ENCODE measurements at regions not wholly inside any gene's neighbourhood (a gene's known extent, or its start where the extent isn't known, plus 50 kb on each side); places are given as distances from the start of the nearest gene placed in this dataset.

GRCh38 chr3:110139048-110139447 lies 801.7 kb upstream of the DPPA4 start:
- no peak overlapping the region for H3K4me3 ChIP-seq (ENCODE audit: low read length)
- peaks cover 8% of the 10 kb centered on the region for H3K9me3 ChIP-seq (ENCODE audit: low read length)
- H3K27me3 ChIP-seq (ENCODE audit: insufficient read depth, low read length), result no peaks in the 10 kb centered on the region
- H3K4me1 ChIP-seq (ENCODE audit: insufficient read depth, low read length), result no peaks in the 10 kb centered on the region
- H2AFZ ChIP-seq (ENCODE audit: low read depth, low read length), result no peak overlapping the region
- H3K36me3 ChIP-seq (ENCODE audit: insufficient read depth, low read length), result no peaks in the 10 kb centered on the region

DNA sequence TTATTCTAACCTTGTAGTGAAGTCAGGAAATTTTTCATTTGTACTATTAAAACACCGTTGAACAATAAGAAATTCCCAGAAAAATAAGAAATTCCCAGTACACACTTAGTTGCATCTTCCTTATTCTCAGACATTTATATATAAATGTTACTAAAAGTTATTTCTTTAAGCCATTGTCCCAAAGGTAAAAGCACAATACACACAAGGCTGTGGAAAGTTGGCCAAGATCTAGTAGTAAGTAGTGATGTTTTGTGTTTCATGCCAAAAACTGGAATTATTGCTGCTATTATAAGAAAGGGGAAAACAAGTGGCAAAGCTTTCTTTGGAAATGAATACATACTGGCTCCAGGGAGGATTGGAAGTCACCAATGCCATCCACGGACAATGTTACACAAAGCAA lies 802.5 kb upstream of the DPPA4 start:
- H3K9me3 ChIP-seq (ENCODE audit: low read length), result peaks cover 3% of the 10 kb centered on the region
- H3K36me3 ChIP-seq (ENCODE audit: insufficient read depth, low read length), result no peaks in the 10 kb centered on the region
- no peak overlapping the region for H3K4me3 ChIP-seq (ENCODE audit: low read length)
- no peak overlapping the region for H2AFZ ChIP-seq (ENCODE audit: low read depth, low read length)
- no peaks in the 10 kb centered on the region for H3K4me1 ChIP-seq (ENCODE audit: insufficient read depth, low read length)
- no peaks in the 10 kb centered on the region for H3K27me3 ChIP-seq (ENCODE audit: insufficient read depth, low read length)

DNA sequence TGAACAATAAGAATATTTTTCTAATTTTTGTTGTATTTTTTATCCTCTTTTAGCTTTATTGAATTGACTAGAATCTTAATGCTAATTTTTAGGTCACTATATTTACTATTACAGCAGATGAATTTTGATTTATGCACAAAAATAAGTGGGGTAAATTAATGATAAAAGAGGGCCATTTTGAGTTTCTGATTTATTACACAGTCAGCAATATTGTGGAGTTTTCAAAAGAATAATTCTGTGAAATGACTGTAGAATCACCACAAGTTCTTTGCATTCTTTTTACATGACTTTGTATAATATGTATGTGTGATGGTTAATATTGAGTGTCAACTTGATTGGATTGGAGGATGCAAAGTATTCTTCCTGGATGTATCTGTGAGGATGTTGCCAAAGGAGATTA lies 812.4 kb upstream of the DPPA4 start:
- H2AFZ ChIP-seq (ENCODE audit: low read depth, low read length), result no peak overlapping the region
- H3K36me3 ChIP-seq (ENCODE audit: insufficient read depth, low read length), result no peaks in the 10 kb centered on the region
- no peak overlapping the region for H3K4me3 ChIP-seq (ENCODE audit: low read length)
- H3K27me3 ChIP-seq (ENCODE audit: insufficient read depth, low read length), result no peaks in the 10 kb centered on the region
- no peaks in the 10 kb centered on the region for H3K9me3 ChIP-seq (ENCODE audit: low read length)
- peaks cover 2% of the 10 kb centered on the region for H3K4me1 ChIP-seq (ENCODE audit: insufficient read depth, low read length)

DNA sequence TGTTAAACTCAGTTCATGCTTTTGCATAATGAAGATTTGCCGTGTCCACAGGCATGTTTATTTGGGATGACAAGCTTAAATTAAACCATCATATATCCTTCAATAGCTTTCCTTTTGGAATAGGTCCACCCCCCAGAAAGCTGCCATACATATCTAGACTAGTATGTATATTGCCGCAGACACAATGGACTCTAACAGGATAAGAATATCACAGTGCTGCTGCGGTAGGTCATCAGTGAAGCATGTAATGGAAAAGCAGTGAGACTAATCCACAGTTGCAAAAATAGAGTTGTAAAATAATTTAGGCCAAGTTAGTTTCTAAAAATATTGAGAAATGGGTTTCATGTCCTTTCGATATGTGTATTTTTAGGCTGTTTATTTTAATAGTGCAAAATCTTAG lies 819.9 kb upstream of the DPPA4 start:
- no peaks in the 10 kb centered on the region for H3K27me3 ChIP-seq (ENCODE audit: insufficient read depth, low read length)
- H3K4me1 ChIP-seq (ENCODE audit: insufficient read depth, low read length), result peaks cover 2% of the 10 kb centered on the region
- H3K9me3 ChIP-seq (ENCODE audit: low read length), result no peaks in the 10 kb centered on the region
- no peak overlapping the region for H2AFZ ChIP-seq (ENCODE audit: low read depth, low read length)
- H3K36me3 ChIP-seq (ENCODE audit: insufficient read depth, low read length), result no peaks in the 10 kb centered on the region
- no peak overlapping the region for H3K4me3 ChIP-seq (ENCODE audit: low read length)

DNA sequence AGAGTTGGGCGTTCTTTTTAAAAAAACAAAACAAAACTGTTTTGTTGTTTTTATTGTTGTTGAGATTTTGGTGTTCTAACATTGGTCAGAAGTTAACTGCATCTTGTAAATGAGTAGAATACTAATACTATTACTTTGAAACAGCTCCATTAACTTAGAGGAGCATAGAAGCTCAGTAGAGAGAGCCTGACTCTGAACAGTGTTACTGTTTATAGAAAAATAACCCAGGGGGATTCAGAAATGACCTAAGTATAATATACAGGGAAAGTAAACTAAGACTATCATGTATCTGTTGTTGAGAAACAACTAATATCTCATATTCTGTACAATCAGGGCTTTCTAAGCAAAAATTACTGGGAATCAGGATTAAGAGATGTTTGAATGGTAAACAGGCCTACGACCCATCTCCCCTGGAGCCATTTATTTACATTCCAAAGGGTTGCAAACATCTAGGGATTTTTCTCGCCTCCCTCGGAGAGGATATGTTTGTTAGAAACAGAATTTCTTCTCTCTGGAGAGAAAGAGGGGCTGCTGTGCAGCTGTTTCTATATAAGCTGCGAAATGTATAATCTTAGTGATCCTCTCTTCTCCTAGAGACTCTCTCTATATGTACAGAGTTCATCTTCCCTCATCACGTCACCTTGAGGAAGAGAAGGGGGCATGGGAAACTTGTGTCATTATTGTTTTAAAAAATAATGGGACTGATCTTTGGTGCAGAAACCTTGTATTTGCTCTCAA lies 827.5 kb upstream of the DPPA4 start:
- H2AFZ ChIP-seq (ENCODE audit: low read depth, low read length), result no peak overlapping the region
- H3K9me3 ChIP-seq (ENCODE audit: low read length), result no peaks in the 10 kb centered on the region
- no peak overlapping the region for H3K4me3 ChIP-seq (ENCODE audit: low read length)
- H3K4me1 ChIP-seq (ENCODE audit: insufficient read depth, low read length), result peaks cover 14% of the 10 kb centered on the region
- no peaks in the 10 kb centered on the region for H3K36me3 ChIP-seq (ENCODE audit: insufficient read depth, low read length)
- H3K27me3 ChIP-seq (ENCODE audit: insufficient read depth, low read length), result no peaks in the 10 kb centered on the region

- Histone ChIP-seq H3K36me3 (ENCODE audit: insufficient read depth, low read length) (no peaks in the 10 kb centered on the region), H3K4me3 (ENCODE audit: low read length) (no peak overlapping the region), H3K27me3 (ENCODE audit: insufficient read depth, low read length) (no peaks in the 10 kb centered on the region), H3K9me3 (ENCODE audit: low read length) (no peaks in the 10 kb centered on the region), H2AFZ (ENCODE audit: low read depth, low read length) (no peak overlapping the region), H3K4me1 (ENCODE audit: insufficient read depth, low read length) (peaks cover 14% of the 10 kb centered on the region)
Observed at GRCh38 chr3:110165370-110165743, 828.0 kb upstream of the DPPA4 start.

DNA sequence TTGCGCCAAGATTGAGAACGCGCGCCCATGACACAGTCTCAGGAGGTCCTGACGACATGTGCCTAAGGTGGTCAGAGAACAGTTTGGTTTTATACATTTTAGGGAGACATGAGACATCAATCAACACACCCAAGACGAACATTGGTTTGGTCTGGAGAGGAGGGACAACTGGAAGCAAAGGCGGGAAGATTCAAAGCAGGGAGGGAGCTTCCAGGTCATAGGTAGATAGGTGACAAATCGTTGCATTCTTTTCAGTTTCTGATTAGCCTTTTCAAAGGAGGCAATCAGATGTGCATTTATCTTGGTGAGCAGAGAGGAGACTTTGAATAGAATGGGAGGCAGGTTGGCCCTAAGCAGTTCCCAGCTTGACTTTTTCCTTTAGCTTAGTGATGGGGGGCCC lies 828.4 kb upstream of the DPPA4 start:
- Histone ChIP-seq H3K9me3 (ENCODE audit: low read length) (no peaks in the 10 kb centered on the region), H3K4me3 (ENCODE audit: low read length) (no peak overlapping the region)

DNA sequence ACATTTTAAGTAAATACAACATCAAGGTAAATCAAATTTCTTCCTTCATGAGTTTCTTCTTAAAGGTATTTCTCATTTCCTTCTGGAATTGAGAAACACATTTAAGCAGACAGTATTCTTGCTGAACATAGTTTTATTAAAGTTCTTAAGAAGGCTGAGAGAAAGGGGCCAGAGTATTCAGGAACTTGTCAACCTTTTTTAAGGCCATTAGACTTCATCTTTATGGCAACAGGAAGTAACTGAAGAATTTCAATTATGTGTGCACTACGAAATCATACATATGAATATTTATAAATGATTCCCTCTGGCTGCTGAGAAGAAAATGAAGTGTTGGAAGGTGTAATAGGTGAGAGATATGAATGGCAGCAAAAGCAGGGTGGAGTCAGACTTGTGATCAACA lies 829.4 kb upstream of the DPPA4 start:
- no peaks in the 10 kb centered on the region for H3K36me3 ChIP-seq (ENCODE audit: insufficient read depth, low read length)
- no peak overlapping the region for H3K4me3 ChIP-seq (ENCODE audit: low read length)
- H3K4me1 ChIP-seq (ENCODE audit: insufficient read depth, low read length), result peaks cover 14% of the 10 kb centered on the region
- H3K9me3 ChIP-seq (ENCODE audit: low read length), result no peaks in the 10 kb centered on the region
- no peak overlapping the region for H2AFZ ChIP-seq (ENCODE audit: low read depth, low read length)
- H3K27me3 ChIP-seq (ENCODE audit: insufficient read depth, low read length), result no peaks in the 10 kb centered on the region

More for the DNA sequence above, 828.4 kb upstream of the DPPA4 start:
- Histone ChIP-seq H2AFZ (ENCODE audit: low read depth, low read length) (no peak overlapping the region), H3K4me1 (ENCODE audit: insufficient read depth, low read length) (peaks cover 14% of the 10 kb centered on the region), H3K36me3 (ENCODE audit: insufficient read depth, low read length) (no peaks in the 10 kb centered on the region), H3K27me3 (ENCODE audit: insufficient read depth, low read length) (no peaks in the 10 kb centered on the region)

GRCh38 chr3:110174908-110175307 lies 837.6 kb upstream of the DPPA4 start:
- Histone ChIP-seq H3K4me3 (ENCODE audit: low read length) (no peak overlapping the region), H3K36me3 (ENCODE audit: insufficient read depth, low read length) (no peaks in the 10 kb centered on the region), H3K27me3 (ENCODE audit: insufficient read depth, low read length) (no peaks in the 10 kb centered on the region), H3K4me1 (ENCODE audit: insufficient read depth, low read length) (peaks cover 7% of the 10 kb centered on the region), H2AFZ (ENCODE audit: low read depth, low read length) (no peak overlapping the region), H3K9me3 (ENCODE audit: low read length) (no peaks in the 10 kb centered on the region)

DNA sequence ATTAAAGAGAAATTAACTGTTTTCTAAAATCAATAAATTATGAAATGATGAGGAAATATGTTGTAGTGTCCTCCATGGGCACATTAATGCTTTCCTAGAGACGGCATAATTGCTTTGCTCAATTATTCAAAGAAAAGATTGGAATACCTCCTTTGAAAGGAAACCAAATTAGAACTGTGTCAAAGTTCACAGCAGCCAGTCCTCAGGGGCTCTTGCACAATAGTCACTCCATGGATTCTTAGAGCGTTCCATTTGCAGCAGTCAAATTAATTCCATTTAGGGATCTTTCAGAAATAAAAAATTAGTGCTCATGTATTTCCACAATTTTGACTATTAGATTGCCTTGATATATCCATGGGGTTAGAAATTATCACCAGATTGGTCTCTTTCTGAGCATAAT lies 841.6 kb upstream of the DPPA4 start:
- Histone ChIP-seq H2AFZ (ENCODE audit: low read depth, low read length) (no peak overlapping the region), H3K36me3 (ENCODE audit: insufficient read depth, low read length) (no peaks in the 10 kb centered on the region)

DNA sequence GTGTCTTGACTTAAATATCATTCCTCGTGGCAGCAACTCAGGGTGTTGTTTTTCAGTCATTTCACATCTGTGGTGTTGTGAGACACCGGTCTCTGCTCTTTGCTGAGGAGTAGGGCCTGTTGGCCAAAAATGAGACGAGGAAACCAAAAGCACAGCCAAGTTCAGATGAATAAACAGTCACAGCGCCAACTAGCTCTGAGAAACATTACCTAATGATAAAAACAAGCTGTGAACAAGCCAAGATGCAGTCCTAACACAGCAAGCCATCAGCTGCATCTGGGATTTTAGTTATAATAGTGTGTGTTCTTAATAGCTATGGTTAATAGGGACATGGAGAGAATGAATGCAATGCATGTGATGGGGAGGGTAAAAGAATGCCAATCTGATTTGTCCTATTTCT lies 843.4 kb upstream of the DPPA4 start:
- no peaks in the 10 kb centered on the region for H3K36me3 ChIP-seq (ENCODE audit: insufficient read depth, low read length)
- no peak overlapping the region for H2AFZ ChIP-seq (ENCODE audit: low read depth, low read length)
- H3K4me3 ChIP-seq (ENCODE audit: low read length), result no peak overlapping the region
- peaks cover 7% of the 10 kb centered on the region for H3K4me1 ChIP-seq (ENCODE audit: insufficient read depth, low read length)
- no peaks in the 10 kb centered on the region for H3K9me3 ChIP-seq (ENCODE audit: low read length)
- H3K27me3 ChIP-seq (ENCODE audit: insufficient read depth, low read length), result no peaks in the 10 kb centered on the region

More for the DNA sequence above, 841.6 kb upstream of the DPPA4 start:
- Histone ChIP-seq H3K4me3 (ENCODE audit: low read length) (no peak overlapping the region), H3K27me3 (ENCODE audit: insufficient read depth, low read length) (no peaks in the 10 kb centered on the region), H3K4me1 (ENCODE audit: insufficient read depth, low read length) (peaks cover 7% of the 10 kb centered on the region), H3K9me3 (ENCODE audit: low read length) (no peaks in the 10 kb centered on the region)

DNA sequence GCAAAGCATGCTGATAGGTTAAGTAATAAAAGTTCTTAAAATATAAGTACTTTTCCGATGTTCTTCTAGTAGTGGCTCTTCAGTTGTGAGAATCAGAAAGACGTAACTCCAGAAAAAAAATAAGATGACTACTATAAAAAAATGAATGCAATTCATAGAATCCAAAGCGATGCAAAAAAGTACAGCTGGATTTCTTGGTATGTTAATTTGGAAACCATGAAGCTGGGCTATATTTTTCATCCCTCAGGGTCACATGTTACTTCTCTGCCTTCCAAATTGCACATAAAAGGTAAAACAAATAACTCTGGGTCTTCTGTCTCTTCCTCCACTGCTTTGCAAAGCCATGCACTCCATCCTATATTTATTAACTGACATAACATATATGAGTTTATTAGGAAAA lies 843.9 kb upstream of the DPPA4 start:
- no peak overlapping the region for H3K4me3 ChIP-seq (ENCODE audit: low read length)

GRCh38 chr3:110184536-110184935 lies 847.2 kb upstream of the DPPA4 start:
- Histone ChIP-seq H3K36me3 (ENCODE audit: insufficient read depth, low read length) (no peaks in the 10 kb centered on the region), H2AFZ (ENCODE audit: low read depth, low read length) (no peak overlapping the region), H3K4me1 (ENCODE audit: insufficient read depth, low read length) (no peaks in the 10 kb centered on the region), H3K9me3 (ENCODE audit: low read length) (peaks cover 3% of the 10 kb centered on the region), H3K4me3 (ENCODE audit: low read length) (no peak overlapping the region), H3K27me3 (ENCODE audit: insufficient read depth, low read length) (no peaks in the 10 kb centered on the region)

More for the DNA sequence above, 843.9 kb upstream of the DPPA4 start:
- no peak overlapping the region for H2AFZ ChIP-seq (ENCODE audit: low read depth, low read length)
- H3K36me3 ChIP-seq (ENCODE audit: insufficient read depth, low read length), result no peaks in the 10 kb centered on the region
- H3K27me3 ChIP-seq (ENCODE audit: insufficient read depth, low read length), result no peaks in the 10 kb centered on the region
- H3K4me1 ChIP-seq (ENCODE audit: insufficient read depth, low read length), result peaks cover 7% of the 10 kb centered on the region
- H3K9me3 ChIP-seq (ENCODE audit: low read length), result no peaks in the 10 kb centered on the region

GRCh38 chr3:110193074-110193473 lies 855.7 kb upstream of the DPPA4 start:
- H3K4me3 ChIP-seq (ENCODE audit: low read length), result no peak overlapping the region

More at GRCh38 chr3:110193074-110193473, 855.7 kb upstream of the DPPA4 start:
- H3K4me1 ChIP-seq (ENCODE audit: insufficient read depth, low read length), result no peaks in the 10 kb centered on the region
- H3K27me3 ChIP-seq (ENCODE audit: insufficient read depth, low read length), result no peaks in the 10 kb centered on the region
- no peaks in the 10 kb centered on the region for H3K36me3 ChIP-seq (ENCODE audit: insufficient read depth, low read length)
- H2AFZ ChIP-seq (ENCODE audit: low read depth, low read length), result no peak overlapping the region
- H3K9me3 ChIP-seq (ENCODE audit: low read length), result peaks cover 3% of the 10 kb centered on the region
